OCI-LY3 (cell line): ENCODE measurements at regions not wholly inside any gene's neighbourhood (a gene's known extent, or its start where the extent isn't known, plus 50 kb on each side); places are given as distances from the start of the nearest gene placed in this dataset.

Experiments
- EZH2phosphoT487 ChIP-seq: fragments of 200-600 bp; shearing (Covaris generic); IDR thresholded peaks from 2 replicates; pipeline ENCODE4 v1.6.1; 2018; ENCODE audit warnings: antibody characterized with exemption, mixed run types, low read depth
- TF ChIP-seq, protein P1 (sequence below): fragments of 200-600, 300-600 bp; sonication (generic); IDR thresholded peaks from 2 replicates; pipeline ENCODE4 v1.5.1; 2014; ENCODE audit warnings: antibody characterized with exemption, low read length, low read depth

DNA sequence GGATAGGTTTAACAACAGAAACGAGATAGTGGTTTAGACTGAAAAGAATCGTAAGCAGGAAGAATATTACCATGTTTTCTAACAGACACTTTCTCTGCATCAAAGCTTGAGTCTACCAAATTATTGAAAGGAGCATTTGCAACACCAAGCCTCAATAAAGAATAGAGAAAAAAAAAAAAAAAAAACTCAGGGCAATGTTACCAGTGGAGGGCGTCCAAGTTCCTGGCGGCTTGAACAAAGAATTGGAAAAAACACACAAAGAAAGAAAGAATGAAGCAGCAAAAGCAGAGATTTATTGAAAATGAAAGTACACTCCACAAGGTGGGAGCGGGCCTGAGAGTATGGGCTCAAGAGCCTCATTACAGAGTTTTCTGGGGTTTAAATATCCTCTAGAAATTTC, 686.5 kb upstream of the ADGRL2 start:
- no peak for TF ChIP-seq EZH2phosphoT487
- TF ChIP-seq, protein P1, sequence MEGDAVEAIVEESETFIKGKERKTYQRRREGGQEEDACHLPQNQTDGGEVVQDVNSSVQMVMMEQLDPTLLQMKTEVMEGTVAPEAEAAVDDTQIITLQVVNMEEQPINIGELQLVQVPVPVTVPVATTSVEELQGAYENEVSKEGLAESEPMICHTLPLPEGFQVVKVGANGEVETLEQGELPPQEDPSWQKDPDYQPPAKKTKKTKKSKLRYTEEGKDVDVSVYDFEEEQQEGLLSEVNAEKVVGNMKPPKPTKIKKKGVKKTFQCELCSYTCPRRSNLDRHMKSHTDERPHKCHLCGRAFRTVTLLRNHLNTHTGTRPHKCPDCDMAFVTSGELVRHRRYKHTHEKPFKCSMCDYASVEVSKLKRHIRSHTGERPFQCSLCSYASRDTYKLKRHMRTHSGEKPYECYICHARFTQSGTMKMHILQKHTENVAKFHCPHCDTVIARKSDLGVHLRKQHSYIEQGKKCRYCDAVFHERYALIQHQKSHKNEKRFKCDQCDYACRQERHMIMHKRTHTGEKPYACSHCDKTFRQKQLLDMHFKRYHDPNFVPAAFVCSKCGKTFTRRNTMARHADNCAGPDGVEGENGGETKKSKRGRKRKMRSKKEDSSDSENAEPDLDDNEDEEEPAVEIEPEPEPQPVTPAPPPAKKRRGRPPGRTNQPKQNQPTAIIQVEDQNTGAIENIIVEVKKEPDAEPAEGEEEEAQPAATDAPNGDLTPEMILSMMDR, result no peak
